ENCODE measurements at regions not wholly inside any gene's neighbourhood (a gene's known extent, or its start where the extent isn't known, plus 50 kb on each side); places are given as distances from the start of the nearest gene placed in this dataset.

DNA sequence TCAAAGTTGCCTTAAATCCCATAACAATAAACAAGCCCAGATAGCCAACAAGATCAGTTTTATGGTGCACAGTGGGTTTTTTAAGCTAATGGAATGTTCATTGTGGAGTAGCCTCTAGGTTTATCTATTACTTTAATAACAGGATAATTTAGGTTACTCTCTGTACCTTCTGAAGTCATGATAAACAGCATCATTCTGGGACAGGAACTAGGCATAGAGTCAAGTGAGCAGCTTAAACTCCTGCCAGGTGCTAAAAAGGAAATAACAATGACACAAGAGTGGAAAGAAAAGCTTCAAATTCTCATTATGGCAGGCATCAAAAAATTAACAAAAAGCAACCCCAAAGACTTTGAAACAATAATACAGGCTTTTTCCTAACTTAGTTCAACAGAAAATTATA, 228.8 kb downstream of the HACE1 start:
- Histone ChIP-seq H3K27me3 (no peaks in the 10 kb centered on the region), H3K4me3 (no peak overlapping the region), H3K27ac (peak overlapping the region in 1 of 4 donors; percentile 15), H3K36me3 (no peaks in the 10 kb centered on the region), H3K9me3 (no peaks in the 10 kb centered on the region), H3K4me1 (no peaks in the 10 kb centered on the region)
- DNase-seq: no peak
- intact Hi-C loops (cut with DNase I): no loop called here
- TF ChIP-seq POLR2AphosphoS5 (IDR thresholded peaks at IDR 0.05): no peak
- TF ChIP-seq, protein P1, sequence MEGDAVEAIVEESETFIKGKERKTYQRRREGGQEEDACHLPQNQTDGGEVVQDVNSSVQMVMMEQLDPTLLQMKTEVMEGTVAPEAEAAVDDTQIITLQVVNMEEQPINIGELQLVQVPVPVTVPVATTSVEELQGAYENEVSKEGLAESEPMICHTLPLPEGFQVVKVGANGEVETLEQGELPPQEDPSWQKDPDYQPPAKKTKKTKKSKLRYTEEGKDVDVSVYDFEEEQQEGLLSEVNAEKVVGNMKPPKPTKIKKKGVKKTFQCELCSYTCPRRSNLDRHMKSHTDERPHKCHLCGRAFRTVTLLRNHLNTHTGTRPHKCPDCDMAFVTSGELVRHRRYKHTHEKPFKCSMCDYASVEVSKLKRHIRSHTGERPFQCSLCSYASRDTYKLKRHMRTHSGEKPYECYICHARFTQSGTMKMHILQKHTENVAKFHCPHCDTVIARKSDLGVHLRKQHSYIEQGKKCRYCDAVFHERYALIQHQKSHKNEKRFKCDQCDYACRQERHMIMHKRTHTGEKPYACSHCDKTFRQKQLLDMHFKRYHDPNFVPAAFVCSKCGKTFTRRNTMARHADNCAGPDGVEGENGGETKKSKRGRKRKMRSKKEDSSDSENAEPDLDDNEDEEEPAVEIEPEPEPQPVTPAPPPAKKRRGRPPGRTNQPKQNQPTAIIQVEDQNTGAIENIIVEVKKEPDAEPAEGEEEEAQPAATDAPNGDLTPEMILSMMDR (IDR thresholded peaks at IDR 0.05): no peak
- TF ChIP-seq EP300 (IDR thresholded peaks at IDR 0.05): no peak
- no peak for TF ChIP-seq POLR2A (IDR thresholded peaks at IDR 0.05)

DNA sequence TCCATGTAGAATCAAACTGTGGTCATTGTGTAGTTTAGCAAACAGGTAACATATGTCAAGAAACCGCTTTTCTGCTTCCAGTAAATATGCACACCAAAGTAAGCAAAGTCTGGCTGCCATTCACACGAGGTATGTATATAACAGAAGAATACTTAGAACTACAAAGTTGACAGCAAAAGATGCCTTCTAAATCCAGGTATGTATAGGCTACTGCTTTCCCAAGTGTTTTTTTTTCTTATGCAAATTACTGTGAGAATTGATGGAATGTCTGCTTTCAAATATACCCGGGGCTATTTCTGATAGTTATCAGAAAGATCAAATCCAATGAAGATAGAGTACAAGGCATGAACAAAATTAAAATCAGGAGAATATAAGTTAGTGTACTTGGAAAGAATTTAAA, 229.2 kb downstream of the HACE1 start:
- Histone ChIP-seq H3K4me3 (no peak overlapping the region), H3K27ac (peak overlapping the region in 1 of 4 donors; percentile 15), H3K9me3 (no peaks in the 10 kb centered on the region), H3K27me3 (no peaks in the 10 kb centered on the region), H3K36me3 (no peaks in the 10 kb centered on the region), H3K4me1 (no peaks in the 10 kb centered on the region)
- TF ChIP-seq EP300 (IDR thresholded peaks at IDR 0.05): no peak
- TF ChIP-seq POLR2AphosphoS5 (IDR thresholded peaks at IDR 0.05): no peak
- no peak for TF ChIP-seq POLR2A (IDR thresholded peaks at IDR 0.05)
- TF ChIP-seq, protein P1 (IDR thresholded peaks at IDR 0.05): no peak
- intact Hi-C loops (cut with DNase I): no loop called here
- WGBS, 2 donors: 39 to 73% methylated on average over 3 of the region's 3 CpGs
- DNase-seq: no peak

DNA sequence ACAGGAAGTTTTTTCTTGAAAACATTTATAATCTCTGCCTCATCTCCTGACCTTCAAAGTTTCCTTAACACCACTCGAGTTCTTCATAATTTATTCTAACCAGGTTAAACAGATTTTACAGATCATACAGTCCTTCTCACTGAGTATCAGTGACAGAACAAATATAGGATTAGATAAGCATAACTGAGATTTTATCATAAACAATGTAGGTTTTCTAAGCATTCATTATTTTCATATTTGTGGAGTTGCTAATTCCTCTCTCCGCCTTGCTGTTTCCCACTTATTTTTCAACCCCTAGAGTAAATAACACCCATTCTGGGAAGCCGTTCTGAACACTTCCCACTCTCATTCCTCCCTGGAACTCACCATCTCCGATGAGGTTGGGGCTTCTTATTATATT, 229.9 kb downstream of the HACE1 start:
- intact Hi-C loops (cut with DNase I): no loop called here
- TF ChIP-seq, protein P1 (IDR thresholded peaks at IDR 0.05): no peak
- TF ChIP-seq EP300 (IDR thresholded peaks at IDR 0.05) (no peak), POLR2A (IDR thresholded peaks at IDR 0.05) (no peak), POLR2AphosphoS5 (IDR thresholded peaks at IDR 0.05) (no peak)
- 55 to 69% methylated on average over 4 of the region's 4 CpGs for WGBS, 2 donors
- Histone ChIP-seq H3K27me3 (no peaks in the 10 kb centered on the region), H3K4me1 (no peaks in the 10 kb centered on the region), H3K9me3 (no peaks in the 10 kb centered on the region), H3K27ac (no peak overlapping the region), H3K36me3 (no peaks in the 10 kb centered on the region), H3K4me3 (no peak overlapping the region)
- DNase-seq: no peak

DNA sequence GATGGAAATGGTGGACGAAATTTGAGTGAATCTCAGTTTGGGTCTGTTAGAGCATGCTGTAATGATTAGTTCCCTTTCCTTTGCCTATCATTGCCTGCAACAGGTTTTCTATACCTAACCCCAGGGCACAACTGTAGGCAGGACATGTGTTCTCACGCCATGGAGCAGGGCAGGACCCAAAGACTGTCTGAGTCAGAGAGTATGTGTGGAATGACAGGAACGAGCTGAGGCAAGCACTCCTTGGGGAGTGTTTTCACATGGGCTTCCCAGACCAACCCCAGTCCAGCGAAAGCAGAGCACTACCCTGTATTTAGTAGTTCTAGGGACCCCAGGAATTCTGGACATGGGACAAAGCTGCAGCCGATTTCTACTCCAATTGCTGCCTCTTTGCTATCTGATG, 234.2 kb downstream of the HACE1 start:
- Histone ChIP-seq H3K27ac (no peak overlapping the region), H3K27me3 (no peaks in the 10 kb centered on the region), H3K4me3 (no peak overlapping the region), H3K36me3 (no peaks in the 10 kb centered on the region), H3K4me1 (no peaks in the 10 kb centered on the region), H3K9me3 (no peaks in the 10 kb centered on the region)
- intact Hi-C loops (cut with DNase I): no loop called here
- TF ChIP-seq POLR2AphosphoS5 (IDR thresholded peaks at IDR 0.05): no peak
- TF ChIP-seq, protein P1 (IDR thresholded peaks at IDR 0.05): no peak
- TF ChIP-seq POLR2A (IDR thresholded peaks at IDR 0.05): no peak
- no peak for TF ChIP-seq EP300 (IDR thresholded peaks at IDR 0.05)
- no peak for DNase-seq
- WGBS, 2 donors: 88 to 95% methylated on average over 5 of the region's 5 CpGs

DNA sequence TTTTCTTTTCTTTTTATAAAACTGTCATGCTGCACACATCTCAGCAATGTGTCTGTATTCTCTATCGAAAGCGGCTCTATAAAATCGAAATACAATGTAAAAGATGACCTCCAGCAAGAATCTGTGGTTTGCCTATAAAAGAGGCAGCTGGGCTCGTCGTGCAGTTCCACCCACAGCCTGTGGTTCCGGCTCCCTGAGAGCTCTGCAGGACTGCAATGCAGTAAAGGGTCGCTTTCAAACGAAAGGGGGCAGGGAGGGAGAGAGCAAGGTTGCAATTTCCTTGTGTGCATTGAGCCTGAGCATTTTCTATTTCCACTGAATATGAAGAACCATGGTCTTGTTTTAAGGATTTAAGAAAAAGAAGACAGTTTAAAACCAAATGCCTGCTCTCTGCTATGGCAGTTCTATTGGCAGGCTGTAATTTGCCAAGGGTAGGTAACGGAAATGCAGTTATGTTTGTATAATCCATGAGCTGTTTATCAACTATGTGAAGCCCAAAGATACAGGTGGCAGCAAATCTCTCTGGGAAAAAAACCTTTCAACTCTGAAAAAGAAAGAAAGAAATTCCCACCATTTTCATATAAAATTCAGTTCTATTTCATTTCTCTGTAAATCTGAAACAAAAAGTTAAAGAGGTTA, 236.5 kb downstream of the HACE1 start:
- TF ChIP-seq, protein P1 (IDR thresholded peaks at IDR 0.05): peak in 1 of 4 experiments; percentile 5
- no peak for TF ChIP-seq POLR2A (IDR thresholded peaks at IDR 0.05)
- no peak for TF ChIP-seq EP300 (IDR thresholded peaks at IDR 0.05)
- no peak for TF ChIP-seq POLR2AphosphoS5 (IDR thresholded peaks at IDR 0.05)
- no peak overlapping the region for H3K4me3 ChIP-seq
- H3K27ac ChIP-seq: no peak overlapping the region
- WGBS, 2 donors: 7 to 33% methylated on average over 9 of the region's 9 CpGs
- H3K27me3 ChIP-seq: no peaks in the 10 kb centered on the region
- H3K4me1 ChIP-seq: no peaks in the 10 kb centered on the region
- intact Hi-C loops (cut with DNase I): no loop called here
- no peaks in the 10 kb centered on the region for H3K36me3 ChIP-seq
- no peak for DNase-seq
- no peaks in the 10 kb centered on the region for H3K9me3 ChIP-seq
